AG04450 (cell line): ENCODE measurements at regions not wholly inside any gene's neighbourhood (a gene's known extent, or its start where the extent isn't known, plus 50 kb on each side); places are given as distances from the start of the nearest gene placed in this dataset.

Experiments used
- CTCF ChIA-PET: fragments of 300-600, 350-600 bp; formaldehyde crosslinking; extraction: SDS; loops from one replicate; lab custom pipeline; 2022; ENCODE audit warnings: antibody characterized with exemption, inconsistent platforms; lab: Charles Lee
- POLR2A ChIA-PET: fragments of 350-600 bp; formaldehyde crosslinking; extraction: SDS; loops from one replicate; lab custom pipeline; 2021; ENCODE audit warnings: antibody characterized with exemption, inconsistent platforms; lab: Yijun Ruan, JAX
- DNase-seq: peaks from one replicate; pipeline ENCODE4 v3.0.0-alpha.2; 2011; ENCODE audit warnings: low read depth, low spot score
- H3K27ac ChIP-seq: one replicate; pipeline ENCODE4 v1.5.1; 2012; ENCODE audit warnings: low read depth, low read length, control low read depth
- H3K27me3 ChIP-seq: one replicate; pipeline ENCODE4 v1.6.0; 2012; ENCODE audit warnings: low read length; ENCODE audit not compliant: control insufficient read depth, insufficient read depth
- H3K4me3 ChIP-seq: 2 replicates; pipeline ENCODE4 v1.5.1; 2011; ENCODE audit warnings: mild to moderate bottlenecking, low read depth, low read length, control low read depth
- H3K9me3 ChIP-seq: 2 replicates; pipeline ENCODE4 v1.5.1; 2012; ENCODE audit warnings: low read length; ENCODE audit not compliant: control insufficient read depth, insufficient read depth
- TF ChIP-seq, protein P1 (sequence below): IDR thresholded peaks from 2 replicates; pipeline ENCODE4 v1.5.1; 2011; ENCODE audit warnings: low read depth, low read length, control low read depth, inconsistent platforms

DNA sequence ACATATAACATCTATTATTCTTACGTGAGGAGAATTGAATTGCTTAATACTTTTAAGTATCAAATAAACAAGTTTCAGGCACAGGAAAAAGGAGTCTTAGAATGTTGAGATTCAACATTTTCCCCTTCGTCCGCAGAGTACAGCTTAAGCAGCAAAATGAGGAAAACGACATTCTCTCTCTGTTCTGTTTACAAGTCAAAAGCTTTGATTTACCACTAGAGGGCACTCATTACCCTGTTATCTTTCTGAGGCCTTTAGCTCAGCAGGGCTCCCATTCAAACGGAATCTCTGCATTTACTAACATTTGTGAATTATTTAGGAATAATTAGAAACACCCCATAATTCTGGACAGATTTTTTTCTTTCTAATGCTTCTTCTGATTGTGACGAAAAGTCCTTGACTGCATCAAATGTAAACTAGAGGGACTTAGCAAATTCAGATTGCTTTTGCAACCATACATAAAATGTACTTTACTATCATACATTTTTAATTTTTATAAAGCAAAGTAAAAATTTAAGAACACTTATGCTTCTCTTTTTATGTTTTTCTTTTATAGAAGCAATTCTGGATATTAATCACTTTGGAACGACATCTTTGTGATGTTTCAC is 75.0 kb downstream of the JRKL start:
- H3K9me3 ChIP-seq, result no peaks in the 10 kb centered on the region
- no peaks in the 10 kb centered on the region for H3K27me3 ChIP-seq
- H3K27ac ChIP-seq, result no peak overlapping the region
- ChIA-PET POLR2A (no interaction called here), CTCF (interaction anchor here (0.5 to 3.6 kb wide), 34 partner anchors 8 to 1914 kb away, joined by 3 to 38 read pairs (median 4); no protein-coding TSS in a partner anchor)
- DNase-seq, result peak; percentile 36
- TF ChIP-seq, protein P1, sequence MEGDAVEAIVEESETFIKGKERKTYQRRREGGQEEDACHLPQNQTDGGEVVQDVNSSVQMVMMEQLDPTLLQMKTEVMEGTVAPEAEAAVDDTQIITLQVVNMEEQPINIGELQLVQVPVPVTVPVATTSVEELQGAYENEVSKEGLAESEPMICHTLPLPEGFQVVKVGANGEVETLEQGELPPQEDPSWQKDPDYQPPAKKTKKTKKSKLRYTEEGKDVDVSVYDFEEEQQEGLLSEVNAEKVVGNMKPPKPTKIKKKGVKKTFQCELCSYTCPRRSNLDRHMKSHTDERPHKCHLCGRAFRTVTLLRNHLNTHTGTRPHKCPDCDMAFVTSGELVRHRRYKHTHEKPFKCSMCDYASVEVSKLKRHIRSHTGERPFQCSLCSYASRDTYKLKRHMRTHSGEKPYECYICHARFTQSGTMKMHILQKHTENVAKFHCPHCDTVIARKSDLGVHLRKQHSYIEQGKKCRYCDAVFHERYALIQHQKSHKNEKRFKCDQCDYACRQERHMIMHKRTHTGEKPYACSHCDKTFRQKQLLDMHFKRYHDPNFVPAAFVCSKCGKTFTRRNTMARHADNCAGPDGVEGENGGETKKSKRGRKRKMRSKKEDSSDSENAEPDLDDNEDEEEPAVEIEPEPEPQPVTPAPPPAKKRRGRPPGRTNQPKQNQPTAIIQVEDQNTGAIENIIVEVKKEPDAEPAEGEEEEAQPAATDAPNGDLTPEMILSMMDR, result peak; percentile 75
- no peak overlapping the region for H3K4me3 ChIP-seq

- H3K27ac ChIP-seq, result no peak overlapping the region
- TF ChIP-seq, protein P1, result no peak
- no peak for DNase-seq
- no peaks in the 10 kb centered on the region for H3K27me3 ChIP-seq
- ChIA-PET CTCF (interaction anchor here (0.6 to 3.6 kb wide), 5 partner anchors 14 to 675 kb away, joined by 3 to 38 read pairs (median 3); no protein-coding TSS in a partner anchor), POLR2A (no interaction called here)
- H3K4me3 ChIP-seq, result no peak overlapping the region
- H3K9me3 ChIP-seq, result no peaks in the 10 kb centered on the region
Observed at GRCh38 chr11:96465512-96465911, 75.7 kb downstream of the JRKL start.

DNA sequence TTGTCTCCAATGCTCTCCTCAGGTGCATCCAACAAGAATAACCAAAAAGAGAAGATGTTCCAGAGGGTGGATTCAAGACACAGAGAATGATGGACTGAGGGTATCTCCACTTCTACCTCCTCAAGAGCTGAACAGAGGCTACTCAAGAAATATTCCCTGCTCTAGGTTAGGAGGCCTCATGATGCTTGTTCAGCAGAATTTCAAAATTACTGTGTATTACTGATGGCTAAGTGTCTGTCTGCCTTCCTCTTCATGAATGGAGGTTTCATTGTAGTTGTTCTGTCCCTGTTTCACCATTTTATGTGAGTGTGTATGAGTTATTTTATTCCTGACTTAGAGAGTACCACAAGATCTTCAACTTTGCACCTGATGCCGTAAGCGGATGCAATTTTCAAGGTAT is 76.8 kb downstream of the JRKL start:
- CTCF ChIA-PET, result no interaction called here
- no peaks in the 10 kb centered on the region for H3K27me3 ChIP-seq
- no peaks in the 10 kb centered on the region for H3K9me3 ChIP-seq
- no peak overlapping the region for H3K27ac ChIP-seq
- H3K4me3 ChIP-seq, result no peak overlapping the region
- TF ChIP-seq, protein P1, result no peak
- DNase-seq, result no peak
- POLR2A ChIA-PET, result no interaction called here

DNA sequence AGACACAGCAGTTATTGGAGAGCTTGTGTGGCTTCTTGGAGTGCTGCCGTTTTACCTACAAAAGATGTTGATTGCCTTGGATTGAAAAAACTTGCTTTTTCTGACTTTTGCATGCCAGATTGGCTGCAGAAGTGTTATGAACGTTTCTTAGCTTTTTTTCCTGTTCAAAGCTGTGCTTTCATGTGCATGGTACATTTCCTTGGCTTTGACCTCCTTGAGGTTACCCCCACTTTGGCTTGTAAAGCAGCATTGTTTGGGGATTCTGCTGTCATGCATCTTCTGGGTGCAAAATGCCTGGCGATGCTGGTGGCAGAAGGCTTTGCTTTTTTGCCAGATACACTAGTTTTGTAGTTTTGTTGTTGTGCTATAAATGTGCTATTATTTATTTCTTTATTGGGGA is 80.0 kb downstream of the JRKL start:
- CTCF ChIA-PET, result no interaction called here

DNA sequence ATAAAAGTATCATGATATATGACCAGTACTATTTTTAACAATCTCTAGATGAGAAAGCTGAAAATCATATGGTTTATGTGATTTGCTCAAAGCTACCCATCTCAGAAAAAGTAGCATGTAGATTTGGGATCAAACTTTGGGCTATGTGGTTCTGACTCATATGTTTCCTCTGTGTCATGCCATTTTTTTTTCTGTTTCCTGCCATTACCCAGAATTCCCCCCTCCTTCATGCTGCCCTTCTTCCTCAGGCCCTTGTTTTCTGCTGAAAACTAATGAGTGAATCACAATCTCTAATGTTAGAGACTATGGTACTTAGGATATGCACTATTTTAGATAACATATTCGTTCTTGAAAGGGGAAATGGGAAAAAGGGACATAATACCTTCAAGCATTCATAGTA is 80.7 kb downstream of the JRKL start:
- Histone ChIP-seq H3K9me3 (no peaks in the 10 kb centered on the region), H3K4me3 (no peak overlapping the region), H3K27me3 (no peaks in the 10 kb centered on the region), H3K27ac (no peak overlapping the region)
- TF ChIP-seq, protein P1, result no peak
- ChIA-PET CTCF (no interaction called here), POLR2A (no interaction called here)
- DNase-seq, result no peak

More for the DNA sequence above, 80.0 kb downstream of the JRKL start:
- Histone ChIP-seq H3K4me3 (no peak overlapping the region), H3K9me3 (no peaks in the 10 kb centered on the region), H3K27ac (no peak overlapping the region), H3K27me3 (no peaks in the 10 kb centered on the region)
- TF ChIP-seq, protein P1, result no peak
- DNase-seq, result no peak
- POLR2A ChIA-PET, result no interaction called here
